Activated naive CD4-positive, alpha-beta T cell treated with anti-CD3 and anti-CD28 coated beads for 36 hours (primary cell): ENCODE measurements at regions not wholly inside any gene's neighbourhood (a gene's known extent, or its start where the extent isn't known, plus 50 kb on each side); places are given as distances from the start of the nearest gene placed in this dataset.

ENCODE experiments used
- CTCF ChIA-PET: fragments of 350-600 bp; sonication (Branson Sonifier 250); formaldehyde crosslinking; loops from one replicate; lab custom pipeline; 2021; ENCODE audit warnings: antibody characterized with exemption; lab: Charles Lee
- DNase-seq: peaks from one replicate; pipeline ENCODE4 v3.0.0-alpha.2; 2020
- H3K27ac Mint-ChIP-seq: one replicate; pipeline ENCODE4 v1.8.0; 2021; ENCODE audit warnings: mild to moderate bottlenecking, mixed read lengths
- H3K27me3 Mint-ChIP-seq: one replicate; pipeline ENCODE4 v1.8.0; 2021; ENCODE audit warnings: low read depth, mixed read lengths
- H3K36me3 Mint-ChIP-seq: one replicate; pipeline ENCODE4 v1.8.0; 2021; ENCODE audit warnings: low read depth, mixed read lengths
- H3K4me1 Mint-ChIP-seq: one replicate; pipeline ENCODE4 v1.8.0; 2021; ENCODE audit warnings: low read depth, mixed read lengths
- H3K4me3 Mint-ChIP-seq: one replicate; pipeline ENCODE4 v1.8.0; 2021; ENCODE audit warnings: mild to moderate bottlenecking, moderate library complexity, mixed read lengths
- H3K9me3 Mint-ChIP-seq: one replicate; pipeline ENCODE4 v1.8.0; 2021; ENCODE audit warnings: mixed read lengths
- intact Hi-C: fragments of 100-400 bp; cut with micrococcal nuclease; formaldehyde crosslinking; loops from one replicate; pipeline ENCODE4 v1.15.1; 2023

GRCh38 chr9:91134608-91135007, 227.1 kb downstream of the AUH start:
- no peaks in the 10 kb centered on the region for H3K36me3 Mint-ChIP-seq
- no peak for DNase-seq
- H3K9me3 Mint-ChIP-seq, result no peaks in the 10 kb centered on the region
- CTCF ChIA-PET, result no interaction called here
- no peak overlapping the region for H3K27ac Mint-ChIP-seq
- H3K27me3 Mint-ChIP-seq, result peaks cover 16% of the 10 kb centered on the region
- H3K4me3 Mint-ChIP-seq, result no peak overlapping the region
- intact Hi-C loops, result no loop called here
- peaks cover 15% of the 10 kb centered on the region for H3K4me1 Mint-ChIP-seq

- H3K4me1 Mint-ChIP-seq, result no peaks in the 10 kb centered on the region
- intact Hi-C loops, result no loop called here
- no peak overlapping the region for H3K4me3 Mint-ChIP-seq
- no peaks in the 10 kb centered on the region for H3K9me3 Mint-ChIP-seq
- peaks cover 10% of the 10 kb centered on the region for H3K27me3 Mint-ChIP-seq
- H3K27ac Mint-ChIP-seq, result no peak overlapping the region
- no peaks in the 10 kb centered on the region for H3K36me3 Mint-ChIP-seq
- CTCF ChIA-PET, result no interaction called here
- DNase-seq, result no peak
Observed at GRCh38 chr9:91137391-91137790, 224.3 kb downstream of the AUH start.

GRCh38 chr9:91138760-91139159, 223.0 kb downstream of the AUH start:
- CTCF ChIA-PET, result interaction anchor here (0.6 to 1.2 kb wide), 2 partner anchors 13 to 172 kb away, joined by 3 read pairs; no protein-coding TSS in a partner anchor
- intact Hi-C loops, result no loop called here
- Mint-ChIP-seq H3K36me3 (no peaks in the 10 kb centered on the region), H3K9me3 (no peaks in the 10 kb centered on the region), H3K4me1 (no peaks in the 10 kb centered on the region), H3K27me3 (peaks cover 10% of the 10 kb centered on the region), H3K27ac (no peak overlapping the region), H3K4me3 (no peak overlapping the region)
- no peak for DNase-seq

GRCh38 chr9:91141407-91141965, 220.2 kb downstream of the AUH start:
- Mint-ChIP-seq H3K4me1 (peaks cover 12% of the 10 kb centered on the region), H3K4me3 (no peak overlapping the region), H3K27ac (no peak overlapping the region), H3K36me3 (peaks cover 3% of the 10 kb centered on the region), H3K9me3 (no peaks in the 10 kb centered on the region), H3K27me3 (peaks cover 12% of the 10 kb centered on the region)
- CTCF ChIA-PET, result interaction anchor here (0.5 to 0.8 kb wide), 3 partner anchors 17 to 504 kb away, joined by 3 to 6 read pairs (median 4); no protein-coding TSS in a partner anchor
- no peak for DNase-seq
- intact Hi-C loops, result no loop called here

GRCh38 chr9:91143162-91143561, 218.6 kb downstream of the AUH start:
- CTCF ChIA-PET, result no interaction called here
- no peak for DNase-seq
- H3K4me3 Mint-ChIP-seq, result no peak overlapping the region
- H3K9me3 Mint-ChIP-seq, result no peaks in the 10 kb centered on the region
- peaks cover 3% of the 10 kb centered on the region for H3K36me3 Mint-ChIP-seq
- peaks cover 29% of the 10 kb centered on the region for H3K4me1 Mint-ChIP-seq
- H3K27ac Mint-ChIP-seq, result no peak overlapping the region
- intact Hi-C loops, result no loop called here
- peaks cover 7% of the 10 kb centered on the region for H3K27me3 Mint-ChIP-seq

- peaks cover 3% of the 10 kb centered on the region for H3K36me3 Mint-ChIP-seq
- CTCF ChIA-PET, result no interaction called here
Observed at GRCh38 chr9:91143642-91144041, 218.1 kb downstream of the AUH start.

GRCh38 chr9:91144769-91145168, 216.9 kb downstream of the AUH start:
- intact Hi-C loops, result no loop called here

More at GRCh38 chr9:91143642-91144041, 218.1 kb downstream of the AUH start:
- peaks cover 6% of the 10 kb centered on the region for H3K27me3 Mint-ChIP-seq
- no peak for DNase-seq
- H3K4me1 Mint-ChIP-seq, result peaks cover 34% of the 10 kb centered on the region
- intact Hi-C loops, result no loop called here
- H3K9me3 Mint-ChIP-seq, result no peaks in the 10 kb centered on the region
- H3K4me3 Mint-ChIP-seq, result no peak overlapping the region
- H3K27ac Mint-ChIP-seq, result no peak overlapping the region

GRCh38 chr9:91145496-91145895, 216.2 kb downstream of the AUH start:
- peak overlapping the region; percentile 74 for H3K27ac Mint-ChIP-seq
- no peak overlapping the region for H3K4me3 Mint-ChIP-seq
- H3K4me1 Mint-ChIP-seq, result peaks cover 46% of the 10 kb centered on the region
- no peak for DNase-seq
- intact Hi-C loops, result no loop called here
- H3K27me3 Mint-ChIP-seq, result peaks cover 6% of the 10 kb centered on the region
- H3K9me3 Mint-ChIP-seq, result peaks cover 5% of the 10 kb centered on the region
- CTCF ChIA-PET, result interaction anchor here (1.0 to 2.5 kb wide), 2 partner anchors 14 to 279 kb away, joined by 4 to 10 read pairs; no protein-coding TSS in a partner anchor
- peaks cover 5% of the 10 kb centered on the region for H3K36me3 Mint-ChIP-seq

More at GRCh38 chr9:91144769-91145168, 216.9 kb downstream of the AUH start:
- Mint-ChIP-seq H3K36me3 (peaks cover 5% of the 10 kb centered on the region), H3K27me3 (peaks cover 6% of the 10 kb centered on the region), H3K4me3 (no peak overlapping the region), H3K4me1 (peaks cover 41% of the 10 kb centered on the region), H3K9me3 (peaks cover 4% of the 10 kb centered on the region), H3K27ac (no peak overlapping the region)
- no peak for DNase-seq
- CTCF ChIA-PET, result interaction anchor here (1.0 kb wide), 1 partner anchor 279 kb away, joined by 4 read pairs; no protein-coding TSS in a partner anchor

GRCh38 chr9:91146391-91147019, 215.2 kb downstream of the AUH start:
- no peak for DNase-seq
- peaks cover 6% of the 10 kb centered on the region for H3K27me3 Mint-ChIP-seq
- intact Hi-C loops, result loop anchor here (1.0 kb wide), 6 partner anchors 15 to 249 kb away; no protein-coding TSS in a partner anchor
- peak overlapping the region; percentile 94 for H3K27ac Mint-ChIP-seq
- no peak overlapping the region for H3K4me3 Mint-ChIP-seq
- H3K36me3 Mint-ChIP-seq, result peaks cover 6% of the 10 kb centered on the region
- H3K4me1 Mint-ChIP-seq, result peaks cover 56% of the 10 kb centered on the region
- CTCF ChIA-PET, result interaction anchor here (0.6 to 2.5 kb wide), 10 partner anchors 13 to 541 kb away, joined by 3 to 12 read pairs (median 6); no protein-coding TSS in a partner anchor
- H3K9me3 Mint-ChIP-seq, result peaks cover 9% of the 10 kb centered on the region

- intact Hi-C loops, result loop anchor here (1.0 kb wide), 6 partner anchors 16 to 248 kb away; no protein-coding TSS in a partner anchor
- Mint-ChIP-seq H3K4me3 (no peak overlapping the region), H3K36me3 (peaks cover 6% of the 10 kb centered on the region), H3K9me3 (peaks cover 9% of the 10 kb centered on the region), H3K4me1 (peaks cover 63% of the 10 kb centered on the region), H3K27ac (peak overlapping the region; percentile 94), H3K27me3 (peaks cover 6% of the 10 kb centered on the region)
- no peak for DNase-seq
- CTCF ChIA-PET, result interaction anchor here (0.6 to 2.5 kb wide), 13 partner anchors 14 to 258 kb away, joined by 3 to 12 read pairs (median 4); no protein-coding TSS in a partner anchor
Observed at GRCh38 chr9:91147079-91147708, 214.5 kb downstream of the AUH start.

GRCh38 chr9:91148306-91148705, 213.4 kb downstream of the AUH start:
- Mint-ChIP-seq H3K27ac (peak overlapping the region; percentile 94), H3K4me3 (peak overlapping the region; percentile 19), H3K36me3 (peaks cover 6% of the 10 kb centered on the region), H3K27me3 (peaks cover 8% of the 10 kb centered on the region), H3K4me1 (peaks cover 72% of the 10 kb centered on the region), H3K9me3 (peaks cover 10% of the 10 kb centered on the region)
- CTCF ChIA-PET, result interaction anchor here (0.7 to 2.4 kb wide), 3 partner anchors 60 to 211 kb away, joined by 3 to 12 read pairs (median 7); no protein-coding TSS in a partner anchor
- DNase-seq, result no peak
- intact Hi-C loops, result no loop called here
